ENCODE measurements at regions not wholly inside any gene's neighbourhood (a gene's known extent, or its start where the extent isn't known, plus 50 kb on each side); places are given as distances from the start of the nearest gene placed in this dataset.
A peak's percentile ranks its signal among the peaks of the same experiment; 100 is the strongest.

GRCh38 chr18:6465281-6465680, 50.6 kb upstream of the L3MBTL4 start:
- Histone ChIP-seq H3K27me3 (ENCODE audit: insufficient read depth, low read length) (no peaks in the 10 kb centered on the region), H3K4me1 (ENCODE audit: insufficient read depth, low read length) (no peaks in the 10 kb centered on the region), H3K9me3 (ENCODE audit: insufficient read depth, low read depth, low read length) (no peaks in the 10 kb centered on the region), H3K27ac (ENCODE audit: low read length) (no peak overlapping the region), H3K36me3 (ENCODE audit: insufficient read depth, low read depth, low read length) (no peaks in the 10 kb centered on the region), H3K9ac (ENCODE audit: low read depth, low read length) (no peak overlapping the region), H3K4me3 (ENCODE audit: low read length) (no peak overlapping the region)

GRCh38 chr18:6476190-6476589, 61.5 kb upstream of the L3MBTL4 start:
- Histone ChIP-seq H3K4me1 (ENCODE audit: insufficient read depth, low read length) (no peaks in the 10 kb centered on the region), H3K36me3 (ENCODE audit: insufficient read depth, low read depth, low read length) (no peaks in the 10 kb centered on the region), H3K27ac (ENCODE audit: low read length) (no peak overlapping the region), H3K4me3 (ENCODE audit: low read length) (no peak overlapping the region), H3K9me3 (ENCODE audit: insufficient read depth, low read depth, low read length) (no peaks in the 10 kb centered on the region), H3K27me3 (ENCODE audit: insufficient read depth, low read length) (no peaks in the 10 kb centered on the region), H3K9ac (ENCODE audit: low read depth, low read length) (no peak overlapping the region)

- no peak overlapping the region for H3K9ac ChIP-seq (ENCODE audit: low read depth, low read length)
- H3K36me3 ChIP-seq (ENCODE audit: insufficient read depth, low read depth, low read length) = no peaks in the 10 kb centered on the region
- no peaks in the 10 kb centered on the region for H3K27me3 ChIP-seq (ENCODE audit: insufficient read depth, low read length)
- H3K4me1 ChIP-seq (ENCODE audit: insufficient read depth, low read length) = no peaks in the 10 kb centered on the region
- no peak overlapping the region for H3K27ac ChIP-seq (ENCODE audit: low read length)
- no peak overlapping the region for H3K4me3 ChIP-seq (ENCODE audit: low read length)
- H3K9me3 ChIP-seq (ENCODE audit: insufficient read depth, low read depth, low read length) = no peaks in the 10 kb centered on the region
Observed at GRCh38 chr18:6476880-6477279, 62.2 kb upstream of the L3MBTL4 start.

GRCh38 chr18:6478121-6478520, 63.4 kb upstream of the L3MBTL4 start:
- Histone ChIP-seq H3K4me1 (ENCODE audit: insufficient read depth, low read length) (peaks cover 5% of the 10 kb centered on the region), H3K9ac (ENCODE audit: low read depth, low read length) (no peak overlapping the region), H3K27me3 (ENCODE audit: insufficient read depth, low read length) (no peaks in the 10 kb centered on the region), H3K36me3 (ENCODE audit: insufficient read depth, low read depth, low read length) (no peaks in the 10 kb centered on the region), H3K27ac (ENCODE audit: low read length) (no peak overlapping the region), H3K4me3 (ENCODE audit: low read length) (no peak overlapping the region), H3K9me3 (ENCODE audit: insufficient read depth, low read depth, low read length) (no peaks in the 10 kb centered on the region)

GRCh38 chr18:6479699-6480098, 65.0 kb upstream of the L3MBTL4 start:
- no peaks in the 10 kb centered on the region for H3K27me3 ChIP-seq (ENCODE audit: insufficient read depth, low read length)
- no peaks in the 10 kb centered on the region for H3K9me3 ChIP-seq (ENCODE audit: insufficient read depth, low read depth, low read length)
- H3K9ac ChIP-seq (ENCODE audit: low read depth, low read length) = no peak overlapping the region
- H3K4me1 ChIP-seq (ENCODE audit: insufficient read depth, low read length) = peaks cover 5% of the 10 kb centered on the region
- no peak overlapping the region for H3K27ac ChIP-seq (ENCODE audit: low read length)
- H3K36me3 ChIP-seq (ENCODE audit: insufficient read depth, low read depth, low read length) = no peaks in the 10 kb centered on the region
- no peak overlapping the region for H3K4me3 ChIP-seq (ENCODE audit: low read length)

GRCh38 chr18:6482198-6482977, 67.7 kb upstream of the L3MBTL4 start:
- Histone ChIP-seq H3K27ac (ENCODE audit: low read length) (no peak overlapping the region), H3K27me3 (ENCODE audit: insufficient read depth, low read length) (no peaks in the 10 kb centered on the region), H3K9ac (ENCODE audit: low read depth, low read length) (peak overlapping the region; percentile 48; the same call in 1 of the 2 replicates)

GRCh38 chr18:6484659-6485058, 69.9 kb upstream of the L3MBTL4 start:
- Histone ChIP-seq H3K4me1 (ENCODE audit: insufficient read depth, low read length) (peaks cover 30% of the 10 kb centered on the region), H3K4me3 (ENCODE audit: low read length) (no peak overlapping the region), H3K9me3 (ENCODE audit: insufficient read depth, low read depth, low read length) (no peaks in the 10 kb centered on the region), H3K9ac (ENCODE audit: low read depth, low read length) (no peak overlapping the region), H3K27ac (ENCODE audit: low read length) (no peak overlapping the region), H3K36me3 (ENCODE audit: insufficient read depth, low read depth, low read length) (no peaks in the 10 kb centered on the region), H3K27me3 (ENCODE audit: insufficient read depth, low read length) (no peaks in the 10 kb centered on the region)

More at GRCh38 chr18:6482198-6482977, 67.7 kb upstream of the L3MBTL4 start:
- Histone ChIP-seq H3K4me3 (ENCODE audit: low read length) (0 out of 2 replicates have a peak overlapping the region, but pooled peaks have one; percentile 18), H3K9me3 (ENCODE audit: insufficient read depth, low read depth, low read length) (no peaks in the 10 kb centered on the region), H3K36me3 (ENCODE audit: insufficient read depth, low read depth, low read length) (no peaks in the 10 kb centered on the region), H3K4me1 (ENCODE audit: insufficient read depth, low read length) (peaks cover 15% of the 10 kb centered on the region)

GRCh38 chr18:6486313-6486712, 71.6 kb upstream of the L3MBTL4 start:
- Histone ChIP-seq H3K27me3 (ENCODE audit: insufficient read depth, low read length) (no peaks in the 10 kb centered on the region), H3K9me3 (ENCODE audit: insufficient read depth, low read depth, low read length) (no peaks in the 10 kb centered on the region), H3K9ac (ENCODE audit: low read depth, low read length) (no peak overlapping the region), H3K4me1 (ENCODE audit: insufficient read depth, low read length) (peaks cover 30% of the 10 kb centered on the region), H3K27ac (ENCODE audit: low read length) (no peak overlapping the region), H3K36me3 (ENCODE audit: insufficient read depth, low read depth, low read length) (no peaks in the 10 kb centered on the region), H3K4me3 (ENCODE audit: low read length) (no peak overlapping the region)

GRCh38 chr18:6486764-6487426, 72.2 kb upstream of the L3MBTL4 start:
- Histone ChIP-seq H3K9ac (ENCODE audit: low read depth, low read length) (no peak overlapping the region), H3K27me3 (ENCODE audit: insufficient read depth, low read length) (no peaks in the 10 kb centered on the region), H3K36me3 (ENCODE audit: insufficient read depth, low read depth, low read length) (no peaks in the 10 kb centered on the region), H3K9me3 (ENCODE audit: insufficient read depth, low read depth, low read length) (no peaks in the 10 kb centered on the region), H3K4me3 (ENCODE audit: low read length) (peak overlapping the region; percentile 10; the same call in 1 of the 2 replicates), H3K4me1 (ENCODE audit: insufficient read depth, low read length) (peaks cover 30% of the 10 kb centered on the region), H3K27ac (ENCODE audit: low read length) (peak overlapping the region; percentile 31)

- H3K9ac ChIP-seq (ENCODE audit: low read depth, low read length) = no peak overlapping the region
- peak overlapping the region; percentile 31 for H3K27ac ChIP-seq (ENCODE audit: low read length)
- peaks cover 25% of the 10 kb centered on the region for H3K4me1 ChIP-seq (ENCODE audit: insufficient read depth, low read length)
- H3K27me3 ChIP-seq (ENCODE audit: insufficient read depth, low read length) = no peaks in the 10 kb centered on the region
- H3K9me3 ChIP-seq (ENCODE audit: insufficient read depth, low read depth, low read length) = no peaks in the 10 kb centered on the region
- no peaks in the 10 kb centered on the region for H3K36me3 ChIP-seq (ENCODE audit: insufficient read depth, low read depth, low read length)
- peak overlapping the region; percentile 10; the same call in 1 of the 2 replicates for H3K4me3 ChIP-seq (ENCODE audit: low read length)
Observed at GRCh38 chr18:6487968-6488367, 73.3 kb upstream of the L3MBTL4 start.

- H3K9ac ChIP-seq (ENCODE audit: low read depth, low read length) = no peak overlapping the region
- no peaks in the 10 kb centered on the region for H3K9me3 ChIP-seq (ENCODE audit: insufficient read depth, low read depth, low read length)
- no peak overlapping the region for H3K4me3 ChIP-seq (ENCODE audit: low read length)
- no peak overlapping the region for H3K27ac ChIP-seq (ENCODE audit: low read length)
- H3K4me1 ChIP-seq (ENCODE audit: insufficient read depth, low read length) = peaks cover 25% of the 10 kb centered on the region
- no peaks in the 10 kb centered on the region for H3K36me3 ChIP-seq (ENCODE audit: insufficient read depth, low read depth, low read length)
- H3K27me3 ChIP-seq (ENCODE audit: insufficient read depth, low read length) = no peaks in the 10 kb centered on the region
Observed at GRCh38 chr18:6488956-6489355, 74.2 kb upstream of the L3MBTL4 start.

GRCh38 chr18:6489977-6490376, 75.3 kb upstream of the L3MBTL4 start:
- H3K9me3 ChIP-seq (ENCODE audit: insufficient read depth, low read depth, low read length) = no peaks in the 10 kb centered on the region
- H3K27me3 ChIP-seq (ENCODE audit: insufficient read depth, low read length) = no peaks in the 10 kb centered on the region
- H3K4me1 ChIP-seq (ENCODE audit: insufficient read depth, low read length) = peaks cover 25% of the 10 kb centered on the region
- no peak overlapping the region for H3K4me3 ChIP-seq (ENCODE audit: low read length)
- H3K36me3 ChIP-seq (ENCODE audit: insufficient read depth, low read depth, low read length) = no peaks in the 10 kb centered on the region
- H3K9ac ChIP-seq (ENCODE audit: low read depth, low read length) = no peak overlapping the region
- H3K27ac ChIP-seq (ENCODE audit: low read length) = no peak overlapping the region

All from iPS-20b (cell line).